ENCODE measurements at regions not wholly inside any gene's neighbourhood (a gene's known extent, or its start where the extent isn't known, plus 50 kb on each side); places are given as distances from the start of the nearest gene placed in this dataset.

DNA sequence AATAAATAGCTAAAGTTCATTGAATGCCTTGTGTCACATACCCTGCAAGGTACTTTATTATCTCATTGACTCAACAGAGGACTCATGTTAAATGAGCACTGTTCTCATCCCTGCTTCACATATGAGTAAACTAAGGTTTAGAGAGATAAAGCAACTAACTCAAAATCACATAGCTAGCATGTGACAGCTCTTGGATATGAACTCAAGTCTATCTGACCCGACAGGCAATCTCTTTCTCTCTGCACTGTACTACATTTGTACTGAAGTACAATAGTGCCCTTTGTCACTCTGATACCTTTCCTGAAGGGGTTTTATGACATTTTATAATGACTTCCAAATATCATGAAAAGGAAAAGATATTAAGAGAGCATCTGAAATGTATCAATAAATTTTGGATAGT, 297.5 kb upstream of the UBE2E3 start:
- no peak for TF ChIP-seq CTCF (IDR thresholded peaks at IDR 0.05)
- no peak for TF ChIP-seq EP300 (IDR thresholded peaks at IDR 0.05)
- TF ChIP-seq POLR2AphosphoS5 (IDR thresholded peaks at IDR 0.05), result no peak
